K562 (cell line): ENCODE measurements at regions not wholly inside any gene's neighbourhood (a gene's known extent, or its start where the extent isn't known, plus 50 kb on each side); places are given as distances from the start of the nearest gene placed in this dataset.

ENCODE experiments used
- ATAC-seq: fragments of 200-7000 bp; cut with Tn5 transposase; 3 replicates; pipeline ENCODE4 v1.9.1; 2020; ENCODE audit warnings: moderate library complexity
- BruUV-seq: library from RNA; stranded (reverse); fragments of 400-500 nt; replicated peaks from 2 replicates; lab custom pipeline; 2021; lab: Mats Ljungman, UMichigan
- CTCF ChIA-PET: fragments of 300-600 bp; formaldehyde crosslinking; extraction: SDS; loops from one replicate; lab custom pipeline; 2021; ENCODE audit warnings: low intra/inter-chr PET ratio; lab: Yijun Ruan, JAX
- POLR2A ChIA-PET: fragments of 300-600, 350-650 bp; sonication (Branson Sonifier 250); formaldehyde crosslinking; extraction: SDS; loops from one replicate; lab custom pipeline; 2021; ENCODE audit warnings: antibody characterized with exemption, inconsistent platforms; lab: Yijun Ruan, JAX
- DNase-seq, 4 experiments: peaks; one replicate each; pipeline versions ENCODE4 v3.0.0 to v3.0.0-alpha.2; 2011 to 2018; ENCODE audit warnings: low spot score in 3 of 4, mixed read lengths in 3 of 4; ENCODE audit errors: extremely low read depth in 1 of 4
- FAIRE-seq: peaks from 2 replicates; lab custom pipeline; 2011; peaks lifted over from hg19 to GRCh38; lab: Jason Lieb, UNC
- H2AFZ ChIP-seq: 2 replicates; pipeline ENCODE4 v1.6.0; 2011; ENCODE audit warnings: low read depth, low read length, control low read depth, inconsistent platforms
- H3K27ac ChIP-seq: fragments of 200-600 bp; 3 replicates; pipeline ENCODE4 v1.8.0; 2011; ENCODE audit warnings: low read depth, mild to moderate bottlenecking, control low read depth, inconsistent platforms, low read length, moderate library complexity, mixed read lengths; ENCODE audit errors: extremely low read depth
- H3K27me3 ChIP-seq, 2 experiments: fragments of 300-600 bp in 1 of 2; 2 replicates in 1 of 2; 3 replicates in 1 of 2; pipeline versions ENCODE4 v1.6.0 to v1.8.0; 2011; ENCODE audit warnings: inconsistent platforms in 2 of 2, low read length in 2 of 2, mild to moderate bottlenecking in 1 of 2, mixed read lengths in 1 of 2, moderate library complexity in 1 of 2; ENCODE audit not compliant: control insufficient read depth in 2 of 2, insufficient read depth in 2 of 2
- H3K36me3 ChIP-seq: fragments of 300-600 bp; 3 replicates; pipeline ENCODE4 v1.8.0; 2011; ENCODE audit warnings: mild to moderate bottlenecking, low read length, inconsistent platforms; ENCODE audit not compliant: control insufficient read depth, insufficient read depth
- H3K4me1 ChIP-seq, 2 experiments: fragments of 200-600 bp in 1 of 2; replicated peaks in 1 of 2; 2 replicates in 1 of 2; 3 replicates in 1 of 2; pipeline versions ENCODE4 v1.5.1 to v1.8.0; 2011; ENCODE audit warnings: inconsistent platforms in 2 of 2, low read length in 2 of 2, mild to moderate bottlenecking in 1 of 2, mixed read lengths in 1 of 2, moderate library complexity in 1 of 2; ENCODE audit not compliant: control insufficient read depth in 2 of 2, insufficient read depth in 2 of 2
- H3K4me2 ChIP-seq: 2 replicates; pipeline ENCODE4 v1.6.1; 2011; ENCODE audit warnings: low read length, control low read depth, inconsistent platforms, mixed read lengths; ENCODE audit not compliant: insufficient read depth
- H3K4me3 ChIP-seq: fragments of 200-600 bp; sonication (generic), shearing (Covaris generic); 2 replicates; pipeline ENCODE4 v1.5.1; 2016; ENCODE audit warnings: control low read depth, inconsistent platforms
- H3K79me2 ChIP-seq: fragments of 200-600 bp; 3 replicates; pipeline ENCODE4 v1.8.0; 2011; ENCODE audit warnings: low read length, inconsistent platforms; ENCODE audit not compliant: control insufficient read depth, insufficient read depth
- H3K9ac ChIP-seq, 2 experiments: 2 replicates each; pipeline versions ENCODE4 v1.6.0 to v1.6.1; 2011; ENCODE audit warnings: low read depth in 2 of 2, low read length in 2 of 2, control low read depth in 1 of 2, inconsistent platforms in 1 of 2, mild to moderate bottlenecking in 1 of 2, mixed read lengths in 1 of 2; ENCODE audit not compliant: insufficient read depth in 1 of 2
- H3K9me1 ChIP-seq: one replicate; pipeline ENCODE4 v1.6.0; 2011; ENCODE audit warnings: inconsistent platforms, mild to moderate bottlenecking, low read length, moderate library complexity; ENCODE audit not compliant: control insufficient read depth, insufficient read depth
- H3K9me3 ChIP-seq: replicated peaks from 2 replicates; pipeline ENCODE4 v1.5.1; 2011; ENCODE audit warnings: low read depth, low read length, inconsistent platforms; ENCODE audit not compliant: control insufficient read depth, insufficient read depth
- H4K20me1 ChIP-seq: replicated peaks from 2 replicates; pipeline ENCODE4 v1.6.1; 2011; ENCODE audit warnings: low read length, inconsistent platforms, mixed read lengths; ENCODE audit not compliant: control insufficient read depth, insufficient read depth
- EP400 ChIP-seq: fragments of 450-650 bp; IDR thresholded peaks from 2 replicates; pipeline ENCODE4 v1.6.1; 2017; ENCODE audit warnings: antibody characterized with exemption, mild to moderate bottlenecking, moderate library complexity
- GATAD2B ChIP-seq: fragments of 450-650 bp; IDR thresholded peaks from 2 replicates; pipeline ENCODE4 v1.6.1; 2017; ENCODE audit warnings: mild to moderate bottlenecking, borderline replicate concordance
- KDM4B ChIP-seq, 2 experiments: fragments of 450-650 bp in 1 of 2; sonication (generic) in 1 of 2; IDR thresholded peaks; 2 replicates each; pipeline ENCODE4 v1.6.1; 2016 to 2017; ENCODE audit warnings: borderline replicate concordance in 2 of 2, antibody characterized with exemption in 1 of 2, low read depth in 1 of 2, mild to moderate bottlenecking in 1 of 2
- KDM5B ChIP-seq: fragments of 200-600 bp; sonication (generic); IDR thresholded peaks from 2 replicates; pipeline ENCODE4 v1.6.1; 2012; ENCODE audit warnings: low read depth, mild to moderate bottlenecking, moderate library complexity, low read length, control low read depth, inconsistent platforms; ENCODE audit not compliant: insufficient replicate concordance
- NCOR1 ChIP-seq: fragments of 450-650 bp; IDR thresholded peaks from 2 replicates; pipeline ENCODE4 v1.6.1; 2016; ENCODE audit warnings: mild to moderate bottlenecking, moderate library complexity
- NFIC ChIP-seq: fragments of 450-650 bp; IDR thresholded peaks from 2 replicates; pipeline ENCODE4 v1.6.1; 2017; ENCODE audit warnings: mild to moderate bottlenecking, inconsistent platforms
- NFRKB ChIP-seq: fragments of 450-650 bp; IDR thresholded peaks from 2 replicates; pipeline ENCODE4 v1.6.1; 2016; ENCODE audit warnings: low read depth
- RBM39 ChIP-seq: fragments of 200-400 bp; formaldehyde crosslinking; optimal IDR thresholded peaks from 2 replicates; pipeline ENCODE3; 2018; ENCODE audit warnings: low read depth, low read length
- SNIP1 ChIP-seq: fragments of 450-650 bp; IDR thresholded peaks from 2 replicates; pipeline ENCODE4 v1.7.1; 2017; ENCODE audit warnings: low read depth, mild to moderate bottlenecking
- STAT5A ChIP-seq: IDR thresholded peaks from 2 replicates; pipeline ENCODE4 v1.6.1; 2012; ENCODE audit warnings: low read length, inconsistent platforms, borderline replicate concordance
- TCF7 ChIP-seq: sonication (generic); IDR thresholded peaks from 2 replicates; pipeline ENCODE4 v1.6.1; 2016; ENCODE audit warnings: antibody characterized with exemption, borderline replicate concordance
- YY1 ChIP-seq, 3 experiments: IDR thresholded peaks; 2 replicates each; pipeline ENCODE4 v1.6.1; 2011; ENCODE audit warnings: low read length in 2 of 3, mild to moderate bottlenecking in 2 of 3, moderate library complexity in 2 of 3, borderline replicate concordance in 1 of 3, control low read depth in 1 of 3, low read depth in 1 of 3; ENCODE audit not compliant: insufficient read depth in 3 of 3, insufficient replicate concordance in 2 of 3, control insufficient read depth in 1 of 3, insufficient read length in 1 of 3; ENCODE audit errors: extremely low read depth in 1 of 3
- ZNF316 ChIP-seq: fragments of 450-650 bp; IDR thresholded peaks from 2 replicates; pipeline ENCODE4 v1.6.1; 2016
- ZNF347 ChIP-seq: fragments of 450-650 bp; formaldehyde crosslinking; IDR thresholded peaks from 2 replicates; pipeline ENCODE4 v1.4.0; 2020; ENCODE audit warnings: low read depth, mild to moderate bottlenecking, moderate library complexity
- whole genome bisulfite sequencing: fragments of 100-300 bp; shearing (Covaris generic); methylation state at CpG from one replicate; pipeline ENCODE4 v1.1.6; 2016; ENCODE audit warnings: low coverage, mixed read lengths; ENCODE audit not compliant: insufficient coverage; ENCODE audit errors: missing lambda C conversion rate; 5-methylcytosine and 5-hydroxymethylcytosine counted together
- in situ Hi-C: fragments of 300-500 bp; cut with MboI; formaldehyde crosslinking; loops from 4 replicates; pipeline ENCODE4 v1.15.0; 2018; ENCODE audit warnings: inconsistent platforms, mixed read lengths
- intact Hi-C: fragments of 100-400 bp; cut with micrococcal nuclease; formaldehyde crosslinking; loops from 2 replicates; pipeline ENCODE4 v1.14.2; 2022
- TF ChIP-seq, protein P1 (sequence below): fragments of 450-650 bp; formaldehyde crosslinking; IDR thresholded peaks from 2 replicates; pipeline ENCODE4 v1.4.0; 2020; ENCODE audit warnings: mild to moderate bottlenecking, moderate library complexity
- TF ChIP-seq, protein P2 (sequence below): fragments of 250-450 bp; sonication (Bioruptor Pico); IDR thresholded peaks from 2 replicates; pipeline ENCODE4 v1.6.1; 2021; ENCODE audit warnings: mild to moderate bottlenecking
- TF ChIP-seq, protein P3 (sequence below): sonication (generic); formaldehyde crosslinking; IDR thresholded peaks from 2 replicates; pipeline ENCODE4 v1.8.0; 2022; ENCODE audit warnings: missing genetic modification reagents, mild to moderate bottlenecking, borderline replicate concordance

- intact Hi-C loops = no loop called here
- Histone ChIP-seq H3K9ac (no peak overlapping the region), H3K9me1 (no peaks in the 10 kb centered on the region)
Observed at GRCh38 chr2:5520463-5520972, 171.7 kb upstream of the SOX11 start.

More at GRCh38 chr2:5520463-5520972, 171.7 kb upstream of the SOX11 start:
- Histone ChIP-seq H3K79me2 (no peaks in the 10 kb centered on the region), H3K4me1 (no peaks in the 10 kb centered on the region), H3K4me3 (no peak overlapping the region), H2AFZ (no peak overlapping the region), H3K27me3 (no peaks in the 10 kb centered on the region), H4K20me1 (no peaks in the 10 kb centered on the region), H3K9me3 (no peaks in the 10 kb centered on the region), H3K4me2 (no peak overlapping the region), H3K27ac (no peak overlapping the region), H3K36me3 (no peaks in the 10 kb centered on the region)
- no peak for TF ChIP-seq NFRKB
- no peak for TF ChIP-seq GATAD2B
- TF ChIP-seq, protein P1, sequence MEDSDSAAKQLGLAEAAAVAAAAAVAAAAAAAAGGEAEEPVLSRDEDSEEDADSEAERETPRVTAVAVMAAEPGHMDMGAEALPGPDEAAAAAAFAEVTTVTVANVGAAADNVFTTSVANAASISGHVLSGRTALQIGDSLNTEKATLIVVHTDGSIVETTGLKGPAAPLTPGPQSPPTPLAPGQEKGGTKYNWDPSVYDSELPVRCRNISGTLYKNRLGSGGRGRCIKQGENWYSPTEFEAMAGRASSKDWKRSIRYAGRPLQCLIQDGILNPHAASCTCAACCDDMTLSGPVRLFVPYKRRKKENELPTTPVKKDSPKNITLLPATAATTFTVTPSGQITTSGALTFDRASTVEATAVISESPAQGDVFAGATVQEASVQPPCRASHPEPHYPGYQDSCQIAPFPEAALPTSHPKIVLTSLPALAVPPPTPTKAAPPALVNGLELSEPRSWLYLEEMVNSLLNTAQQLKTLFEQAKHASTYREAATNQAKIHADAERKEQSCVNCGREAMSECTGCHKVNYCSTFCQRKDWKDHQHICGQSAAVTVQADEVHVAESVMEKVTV = no peak
- TF ChIP-seq TCF7 = no peak
- TF ChIP-seq, protein P2, sequence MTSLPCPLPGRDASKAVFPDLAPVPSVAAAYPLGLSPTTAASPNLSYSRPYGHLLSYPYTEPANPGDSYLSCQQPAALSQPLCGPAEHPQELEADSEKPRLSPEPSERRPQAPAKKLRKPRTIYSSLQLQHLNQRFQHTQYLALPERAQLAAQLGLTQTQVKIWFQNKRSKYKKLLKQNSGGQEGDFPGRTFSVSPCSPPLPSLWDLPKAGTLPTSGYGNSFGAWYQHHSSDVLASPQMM (CRISPR knock-in tag) = no peak
- TF ChIP-seq SNIP1 = no peak
- no peak for TF ChIP-seq ZNF316
- no peak for TF ChIP-seq RBM39
- TF ChIP-seq YY1 (IDR thresholded peaks at IDR 0.05; ENCODE audit: borderline replicate concordance in 1 of 3, control insufficient read depth in 1 of 3, extremely low read depth in 1 of 3, insufficient read depth in 3 of 3, insufficient read length in 1 of 3, insufficient replicate concordance in 2 of 3, low read depth in 1 of 3, low read length in 2 of 3) = no peak
- no peak for TF ChIP-seq NFIC
- no peak for TF ChIP-seq ZNF347
- TF ChIP-seq STAT5A = no peak
- TF ChIP-seq NCOR1 = no peak
- TF ChIP-seq KDM5B = no peak
- no peak for TF ChIP-seq KDM4B (IDR thresholded peaks at IDR 0.05; ENCODE audit: borderline replicate concordance in 2 of 2, low read depth in 1 of 2)
- no peak for TF ChIP-seq EP400
- TF ChIP-seq, protein P3, sequence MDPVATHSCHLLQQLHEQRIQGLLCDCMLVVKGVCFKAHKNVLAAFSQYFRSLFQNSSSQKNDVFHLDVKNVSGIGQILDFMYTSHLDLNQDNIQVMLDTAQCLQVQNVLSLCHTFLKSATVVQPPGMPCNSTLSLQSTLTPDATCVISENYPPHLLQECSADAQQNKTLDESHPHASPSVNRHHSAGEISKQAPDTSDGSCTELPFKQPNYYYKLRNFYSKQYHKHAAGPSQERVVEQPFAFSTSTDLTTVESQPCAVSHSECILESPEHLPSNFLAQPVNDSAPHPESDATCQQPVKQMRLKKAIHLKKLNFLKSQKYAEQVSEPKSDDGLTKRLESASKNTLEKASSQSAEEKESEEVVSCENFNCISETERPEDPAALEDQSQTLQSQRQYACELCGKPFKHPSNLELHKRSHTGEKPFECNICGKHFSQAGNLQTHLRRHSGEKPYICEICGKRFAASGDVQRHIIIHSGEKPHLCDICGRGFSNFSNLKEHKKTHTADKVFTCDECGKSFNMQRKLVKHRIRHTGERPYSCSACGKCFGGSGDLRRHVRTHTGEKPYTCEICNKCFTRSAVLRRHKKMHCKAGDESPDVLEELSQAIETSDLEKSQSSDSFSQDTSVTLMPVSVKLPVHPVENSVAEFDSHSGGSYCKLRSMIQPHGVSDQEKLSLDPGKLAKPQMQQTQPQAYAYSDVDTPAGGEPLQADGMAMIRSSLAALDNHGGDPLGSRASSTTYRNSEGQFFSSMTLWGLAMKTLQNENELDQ = no peak
- DNase-seq (no peak), ATAC-seq (no peak), FAIRE-seq (no peak)
- ChIA-PET POLR2A (interaction anchor here (0.6 kb wide), 1 partner anchor 1261 kb away, joined by 3 read pairs; no protein-coding TSS in a partner anchor), CTCF (no interaction called here)
- in situ Hi-C loops = no loop called here
- no TSS peak for BruUV-seq
- WGBS = 2% methylated on average over 7 of the region's 7 CpGs
